Trophoblast cell (in vitro differentiated cells and primary cell): ENCODE measurements at regions not wholly inside any gene's neighbourhood (a gene's known extent, or its start where the extent isn't known, plus 50 kb on each side); places are given as distances from the start of the nearest gene placed in this dataset.

Experiments
- DNase-seq, 2 donors: peaks; one replicate each; pipeline ENCODE4 v3.0.0-alpha.2; 2016
- H2AFZ ChIP-seq: 2 replicates; pipeline ENCODE4 v1.6.1; 2013; ENCODE audit warnings: low read length, moderate library complexity, mild to moderate bottlenecking; ENCODE audit not compliant: insufficient read depth, poor library complexity
- H2AK5ac ChIP-seq: 2 replicates; pipeline ENCODE4 v1.6.1; 2013; ENCODE audit warnings: mild to moderate bottlenecking, low read length
- H2BK120ac ChIP-seq: 2 replicates; pipeline ENCODE4 v1.6.1; 2013; ENCODE audit warnings: low read length, mild to moderate bottlenecking, moderate library complexity; ENCODE audit not compliant: insufficient read depth, poor library complexity
- H2BK12ac ChIP-seq: 2 replicates; pipeline ENCODE4 v1.6.1; 2013; ENCODE audit warnings: mild to moderate bottlenecking, low read length, moderate library complexity
- H2BK5ac ChIP-seq: 2 replicates; pipeline ENCODE4 v1.6.1; 2013; ENCODE audit warnings: low read length, low read depth, moderate library complexity, mild to moderate bottlenecking; ENCODE audit not compliant: poor library complexity
- H3K14ac ChIP-seq: 2 replicates; pipeline ENCODE4 v1.6.1; 2013; ENCODE audit warnings: mild to moderate bottlenecking, low read length
- H3K18ac ChIP-seq: 2 replicates; pipeline ENCODE4 v1.6.1; 2013; ENCODE audit warnings: mild to moderate bottlenecking, low read length
- H3K23ac ChIP-seq: 2 replicates; pipeline ENCODE4 v1.6.1; 2013; ENCODE audit warnings: low read length
- H3K27ac ChIP-seq: 2 replicates; pipeline ENCODE4 v1.5.1; 2013; ENCODE audit warnings: low read depth, mild to moderate bottlenecking, inconsistent platforms, low read length, moderate library complexity
- H3K27me3 ChIP-seq: 2 replicates; pipeline ENCODE4 v1.6.1; 2013; ENCODE audit warnings: inconsistent platforms, mild to moderate bottlenecking, low read length, moderate library complexity; ENCODE audit not compliant: insufficient read depth
- H3K36me3 ChIP-seq, 2 experiments: 1 replicate in 1 of 2; 2 replicates in 1 of 2; pipeline ENCODE4 v1.6.1; 2013; ENCODE audit warnings: low read length in 2 of 2, mild to moderate bottlenecking in 2 of 2, moderate library complexity in 1 of 2; ENCODE audit not compliant: insufficient read depth in 2 of 2, control insufficient read depth in 1 of 2
- H3K4ac ChIP-seq: 2 replicates; pipeline ENCODE4 v1.6.1; 2013; ENCODE audit warnings: low read depth, mild to moderate bottlenecking, low read length, moderate library complexity
- H3K4me1 ChIP-seq, 2 experiments: 1 replicate in 1 of 2; 2 replicates in 1 of 2; pipeline ENCODE4 v1.6.1; 2013; ENCODE audit warnings: low read length in 2 of 2, mild to moderate bottlenecking in 2 of 2, moderate library complexity in 1 of 2; ENCODE audit not compliant: insufficient read depth in 2 of 2, control insufficient read depth in 1 of 2
- H3K4me2 ChIP-seq: 2 replicates; pipeline ENCODE4 v1.6.1; 2013; ENCODE audit warnings: inconsistent platforms, mild to moderate bottlenecking, low read length, moderate library complexity
- H3K4me3 ChIP-seq: 2 replicates; pipeline ENCODE4 v1.5.1; 2013; ENCODE audit warnings: mild to moderate bottlenecking, low read depth, low read length, inconsistent platforms
- H3K79me1 ChIP-seq: one replicate; pipeline ENCODE4 v1.6.1; 2013; ENCODE audit warnings: low read length
- H3K79me2 ChIP-seq: 2 replicates; pipeline ENCODE4 v1.6.1; 2013; ENCODE audit warnings: low read length, mild to moderate bottlenecking; ENCODE audit not compliant: control insufficient read depth, insufficient read depth, poor library complexity
- H3K9ac ChIP-seq: 2 replicates; pipeline ENCODE4 v1.6.1; 2013; ENCODE audit warnings: mild to moderate bottlenecking, low read length
- H3K9me3 ChIP-seq: 2 replicates; pipeline ENCODE4 v1.6.1; 2013; ENCODE audit warnings: low read depth, mild to moderate bottlenecking, control low read depth, inconsistent platforms, low read length; ENCODE audit not compliant: insufficient read depth
- H4K12ac ChIP-seq: 2 replicates; pipeline ENCODE4 v1.6.1; 2013; ENCODE audit warnings: low read depth, mild to moderate bottlenecking, low read length, moderate library complexity
- H4K8ac ChIP-seq: 2 replicates; pipeline ENCODE4 v1.6.1; 2013; ENCODE audit warnings: low read depth, mild to moderate bottlenecking, low read length, moderate library complexity
- H4K91ac ChIP-seq: one replicate; pipeline ENCODE4 v1.6.1; 2013; ENCODE audit warnings: low read depth, mild to moderate bottlenecking, low read length, moderate library complexity
- WGBS: extraction: QIAGEN DNeasy Blood & Tissue Kit; methylation state at CpG from one replicate; pipeline ENCODE4 v1.1.7; 2013; ENCODE audit warnings: missing lambda C conversion rate; ENCODE audit not compliant: insufficient read length, insufficient coverage; ENCODE audit errors: extremely low coverage; 5-methylcytosine and 5-hydroxymethylcytosine counted together

DNA sequence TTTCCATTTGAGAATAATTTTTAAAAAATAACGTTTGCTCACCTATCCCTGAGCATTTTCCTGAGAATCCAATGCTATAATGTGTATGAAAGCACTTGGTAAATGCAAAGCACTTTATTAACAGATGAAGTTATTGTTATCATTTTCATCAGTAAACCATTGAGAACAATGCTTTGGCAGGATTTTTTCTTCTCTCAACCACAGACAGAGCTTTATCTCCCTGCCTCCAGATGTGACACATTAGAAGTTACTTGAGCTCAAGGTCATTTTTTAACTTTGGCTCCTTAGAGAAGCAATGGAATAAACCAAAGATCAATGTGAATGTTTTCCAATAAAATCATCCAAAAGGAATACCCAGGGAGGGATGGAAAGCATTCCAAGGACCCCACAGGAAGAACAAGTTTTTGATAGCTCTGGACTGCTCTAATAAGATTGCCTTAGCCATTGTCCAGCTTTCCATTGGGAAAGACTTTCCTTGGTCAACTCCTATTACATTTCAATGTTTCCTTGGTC, 118.9 kb upstream of the NT5C1B start:
- Histone ChIP-seq H4K8ac (no peak overlapping the region), H2AK5ac (no peak overlapping the region), H3K14ac (no peak overlapping the region), H3K79me2 (no peaks in the 10 kb centered on the region), H3K79me1 (no peaks in the 10 kb centered on the region), H2BK5ac (no peak overlapping the region), H2AFZ (no peak overlapping the region), H3K36me3 (no peaks in the 10 kb centered on the region), H3K27me3 (no peaks in the 10 kb centered on the region), H3K9me3 (no peaks in the 10 kb centered on the region), H3K18ac (no peak overlapping the region), H3K9ac (no peak overlapping the region), H3K4me1 (no peaks in the 10 kb centered on the region), H2BK12ac (no peak overlapping the region), H3K23ac (no peak overlapping the region), H3K4ac (no peak overlapping the region), H3K4me2 (no peak overlapping the region), H3K27ac (no peak overlapping the region), H4K91ac (no peak overlapping the region), H4K12ac (no peak overlapping the region), H3K4me3 (no peak overlapping the region), H2BK120ac (no peak overlapping the region)
- no peak for DNase-seq
- no CpG with 5 or more reads among the region's 1 CpG for WGBS

DNA sequence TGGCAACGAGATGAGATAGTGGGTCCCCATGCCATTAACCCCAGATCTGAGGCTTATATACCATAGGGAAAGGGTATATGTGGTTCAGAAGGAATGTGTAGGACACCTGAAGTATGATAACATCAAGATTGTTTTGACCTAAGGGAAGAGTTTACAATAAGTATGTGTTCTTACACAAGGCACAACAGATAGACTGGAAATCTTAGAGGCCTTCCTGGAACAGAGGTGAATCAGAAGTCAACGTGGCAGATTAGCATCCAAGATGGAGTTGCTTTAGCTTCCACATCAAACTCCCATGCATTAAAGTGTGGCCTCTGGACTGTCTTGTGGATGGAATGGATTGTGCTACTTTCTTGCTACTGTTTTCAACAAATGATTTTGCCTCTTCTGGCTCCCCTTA, 116.6 kb upstream of the NT5C1B start:
- Histone ChIP-seq H2AK5ac (no peak overlapping the region), H3K9me3 (no peaks in the 10 kb centered on the region), H3K27ac (no peak overlapping the region), H3K79me1 (no peaks in the 10 kb centered on the region), H3K4ac (no peak overlapping the region), H4K12ac (no peak overlapping the region), H3K18ac (no peak overlapping the region), H2AFZ (no peak overlapping the region), H2BK12ac (no peak overlapping the region), H3K23ac (no peak overlapping the region), H3K9ac (no peak overlapping the region), H4K91ac (no peak overlapping the region), H3K27me3 (no peaks in the 10 kb centered on the region), H2BK120ac (no peak overlapping the region), H3K4me3 (no peak overlapping the region), H4K8ac (no peak overlapping the region), H2BK5ac (no peak overlapping the region), H3K4me1 (no peaks in the 10 kb centered on the region), H3K14ac (no peak overlapping the region), H3K79me2 (no peaks in the 10 kb centered on the region), H3K36me3 (no peaks in the 10 kb centered on the region), H3K4me2 (no peak overlapping the region)
- DNase-seq, result peak; percentile 71 to 83
- no CpG with 5 or more reads among the region's 2 CpGs for WGBS

DNA sequence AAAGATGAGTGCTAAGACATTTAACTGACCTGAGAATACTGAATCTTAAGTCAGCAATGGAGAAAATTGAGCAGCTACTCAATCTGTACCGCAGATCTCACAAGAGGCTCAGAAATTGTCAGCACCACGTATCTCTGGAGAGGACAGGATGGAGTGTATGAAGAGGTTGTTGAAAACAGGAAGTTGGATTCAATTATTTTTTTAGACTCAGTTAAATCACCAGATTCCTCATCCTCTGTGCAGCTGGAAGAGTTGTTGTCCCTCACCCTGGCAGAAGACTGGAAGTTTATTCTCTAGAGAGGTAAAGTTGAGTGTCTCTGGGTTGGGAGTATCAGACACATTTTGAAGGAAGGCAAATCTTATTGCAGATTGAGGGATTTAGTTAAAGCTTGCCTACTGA, 114.9 kb upstream of the NT5C1B start:
- no peak overlapping the region for H2BK12ac ChIP-seq
- no peaks in the 10 kb centered on the region for H3K36me3 ChIP-seq
- no peaks in the 10 kb centered on the region for H3K79me2 ChIP-seq
- WGBS, result no CpG with 5 or more reads among the region's 2 CpGs
- no peaks in the 10 kb centered on the region for H3K9me3 ChIP-seq
- H3K23ac ChIP-seq, result no peak overlapping the region
- H3K18ac ChIP-seq, result no peak overlapping the region
- no peak for DNase-seq
- no peak overlapping the region for H3K4me2 ChIP-seq
- H4K8ac ChIP-seq, result no peak overlapping the region
- H3K14ac ChIP-seq, result no peak overlapping the region
- no peaks in the 10 kb centered on the region for H3K4me1 ChIP-seq
- no peak overlapping the region for H2AK5ac ChIP-seq
- no peak overlapping the region for H3K4ac ChIP-seq
- H3K27me3 ChIP-seq, result no peaks in the 10 kb centered on the region
- no peak overlapping the region for H4K91ac ChIP-seq
- H4K12ac ChIP-seq, result no peak overlapping the region
- no peak overlapping the region for H2BK5ac ChIP-seq
- no peak overlapping the region for H3K9ac ChIP-seq
- H2AFZ ChIP-seq, result no peak overlapping the region
- no peak overlapping the region for H3K4me3 ChIP-seq
- no peak overlapping the region for H3K27ac ChIP-seq
- H3K79me1 ChIP-seq, result no peaks in the 10 kb centered on the region
- H2BK120ac ChIP-seq, result no peak overlapping the region

GRCh38 chr2:18703555-18703954, 114.2 kb upstream of the NT5C1B start:
- no peak overlapping the region for H2BK12ac ChIP-seq
- H3K23ac ChIP-seq, result no peak overlapping the region
- H3K79me2 ChIP-seq, result no peaks in the 10 kb centered on the region
- H2BK120ac ChIP-seq, result no peak overlapping the region
- no peak overlapping the region for H2AK5ac ChIP-seq
- H2AFZ ChIP-seq, result no peak overlapping the region
- H3K9ac ChIP-seq, result no peak overlapping the region
- H3K4me3 ChIP-seq, result no peak overlapping the region
- no peak overlapping the region for H3K14ac ChIP-seq
- no peak overlapping the region for H4K91ac ChIP-seq
- no peaks in the 10 kb centered on the region for H3K4me1 ChIP-seq
- H4K8ac ChIP-seq, result no peak overlapping the region
- no peaks in the 10 kb centered on the region for H3K79me1 ChIP-seq
- H3K9me3 ChIP-seq, result no peaks in the 10 kb centered on the region
- no peak overlapping the region for H3K4me2 ChIP-seq
- DNase-seq, result no peak
- H3K18ac ChIP-seq, result no peak overlapping the region
- no peaks in the 10 kb centered on the region for H3K36me3 ChIP-seq
- no peak overlapping the region for H3K4ac ChIP-seq
- no peak overlapping the region for H3K27ac ChIP-seq
- no CpG with 5 or more reads among the region's 2 CpGs for WGBS
- H3K27me3 ChIP-seq, result no peaks in the 10 kb centered on the region
- no peak overlapping the region for H2BK5ac ChIP-seq
- H4K12ac ChIP-seq, result no peak overlapping the region
